NCI-H1048 (cell line): ENCODE measurements at regions not wholly inside any gene's neighbourhood (a gene's known extent, or its start where the extent isn't known, plus 50 kb on each side); places are given as distances from the start of the nearest gene placed in this dataset.

Experiments
- DNase-seq: peaks from one replicate; lab custom pipeline; 2025; lab: John Stamatoyannopoulos, UW

- no peak for DNase-seq
Observed at GRCh38 chr3:157718800-157719199, 215.6 kb upstream of the VEPH1 start.

GRCh38 chr3:157713101-157713500 lies 209.9 kb upstream of the VEPH1 start:
- DNase-seq: no peak

GRCh38 chr3:157705258-157705657 lies 202.0 kb upstream of the VEPH1 start:
- DNase-seq: no peak

- DNase-seq: no peak
Observed at GRCh38 chr3:157700405-157700804, 197.2 kb upstream of the VEPH1 start.

- DNase-seq: no peak
Observed at GRCh38 chr3:157695586-157695985, 192.4 kb upstream of the VEPH1 start.

- no peak for DNase-seq
Observed at GRCh38 chr3:157695103-157695502, 191.9 kb upstream of the VEPH1 start.

GRCh38 chr3:157693762-157694161 lies 190.5 kb upstream of the VEPH1 start:
- DNase-seq: no peak

- no peak for DNase-seq
Observed at GRCh38 chr3:157692468-157692867, 189.3 kb upstream of the VEPH1 start.

GRCh38 chr3:157683668-157684067 lies 180.5 kb upstream of the VEPH1 start:
- no peak for DNase-seq

- DNase-seq: no peak
Observed at GRCh38 chr3:157672061-157672460, 168.8 kb upstream of the VEPH1 start.

GRCh38 chr3:157671656-157672055 lies 168.4 kb upstream of the VEPH1 start:
- DNase-seq: no peak

- DNase-seq: no peak
Observed at GRCh38 chr3:157669416-157669815, 166.2 kb upstream of the VEPH1 start.

- DNase-seq: no peak
Observed at GRCh38 chr3:157667493-157667892, 164.3 kb upstream of the VEPH1 start.

GRCh38 chr3:157662171-157662570 lies 159.0 kb upstream of the VEPH1 start:
- no peak for DNase-seq

GRCh38 chr3:157660847-157661246 lies 157.6 kb upstream of the VEPH1 start:
- no peak for DNase-seq

- no peak for DNase-seq
Observed at GRCh38 chr3:157652366-157652765, 149.2 kb upstream of the VEPH1 start.

- DNase-seq: no peak
Observed at GRCh38 chr3:157650699-157651098, 147.5 kb upstream of the VEPH1 start.

- DNase-seq: no peak
Observed at GRCh38 chr3:157650172-157650571, 147.0 kb upstream of the VEPH1 start.

- DNase-seq: no peak
Observed at GRCh38 chr3:157649511-157649910, 146.3 kb upstream of the VEPH1 start.

- no peak for DNase-seq
Observed at GRCh38 chr3:157647820-157648219, 144.6 kb upstream of the VEPH1 start.

GRCh38 chr3:157639756-157640426 lies 136.7 kb upstream of the VEPH1 start:
- DNase-seq: no peak

GRCh38 chr3:157637866-157638265 lies 134.7 kb upstream of the VEPH1 start:
- no peak for DNase-seq

- DNase-seq: no peak
Observed at GRCh38 chr3:157633241-157633640, 130.0 kb upstream of the VEPH1 start.

- DNase-seq: no peak
Observed at GRCh38 chr3:157632075-157632474, 128.9 kb upstream of the VEPH1 start.

GRCh38 chr3:157631478-157631877 lies 128.3 kb upstream of the VEPH1 start:
- DNase-seq: no peak
